AG04449 (cell line): ENCODE measurements at regions not wholly inside any gene's neighbourhood (a gene's known extent, or its start where the extent isn't known, plus 50 kb on each side); places are given as distances from the start of the nearest gene placed in this dataset.

Experiments used
- CTCF ChIA-PET: fragments of 350-600 bp; formaldehyde crosslinking; extraction: SDS; loops from one replicate; lab custom pipeline; 2021; ENCODE audit warnings: antibody characterized with exemption; lab: Yijun Ruan, JAX
- POLR2A ChIA-PET: fragments of 400-600, 350-600 bp; formaldehyde crosslinking; extraction: SDS; loops from one replicate; lab custom pipeline; 2020; ENCODE audit warnings: antibody characterized with exemption, inconsistent platforms; lab: Yijun Ruan, JAX
- DNase-seq: peaks from one replicate; pipeline ENCODE4 v3.0.0-alpha.2; 2010; ENCODE audit warnings: low read depth, low spot score
- H3K4me3 ChIP-seq: 2 replicates; pipeline ENCODE4 v1.5.1; 2011; ENCODE audit warnings: low read depth, mild to moderate bottlenecking, control low read depth, low read length
- TF ChIP-seq, protein P1 (sequence below): IDR thresholded peaks from one replicate; pipeline ENCODE4 v1.5.1; 2011; ENCODE audit warnings: mild to moderate bottlenecking, moderate library complexity, low read length, control low read depth, inconsistent platforms; ENCODE audit not compliant: insufficient read depth; ENCODE audit errors: missing control alignments

DNA sequence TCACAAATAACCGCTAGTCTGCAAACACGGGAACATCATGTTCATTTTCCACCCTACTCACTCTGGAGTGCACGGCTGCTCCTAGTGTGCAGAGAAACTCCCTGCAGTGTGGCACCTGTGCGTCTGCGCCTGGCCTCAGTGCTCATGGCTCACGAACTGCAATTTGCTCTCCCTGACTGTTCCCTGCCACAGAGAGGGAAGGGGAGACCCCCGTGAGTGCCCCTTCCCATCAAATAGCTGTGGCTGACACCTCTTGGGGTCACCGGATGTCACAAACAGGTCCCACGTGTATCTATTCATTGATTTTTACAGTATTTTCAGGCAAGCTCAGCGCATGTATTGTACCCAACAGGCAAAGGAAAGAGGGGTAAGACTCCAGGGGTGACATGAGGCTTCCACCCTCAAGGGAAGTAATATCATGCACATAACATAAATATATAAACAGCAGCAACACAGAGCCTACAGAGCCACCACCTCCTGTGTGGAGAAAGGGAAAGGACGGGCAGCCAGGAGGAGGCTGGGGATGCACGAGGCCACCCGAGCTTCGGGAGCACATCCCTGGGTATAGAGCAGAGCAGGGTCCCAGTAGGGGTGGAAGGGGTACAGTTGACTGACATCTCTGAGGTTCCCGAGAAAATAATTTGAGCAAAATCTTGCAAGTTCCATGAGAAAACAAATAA, 140.3 kb upstream of the SOX1 start:
- CTCF ChIA-PET = no interaction called here
- DNase-seq = no peak
- TF ChIP-seq, protein P1, sequence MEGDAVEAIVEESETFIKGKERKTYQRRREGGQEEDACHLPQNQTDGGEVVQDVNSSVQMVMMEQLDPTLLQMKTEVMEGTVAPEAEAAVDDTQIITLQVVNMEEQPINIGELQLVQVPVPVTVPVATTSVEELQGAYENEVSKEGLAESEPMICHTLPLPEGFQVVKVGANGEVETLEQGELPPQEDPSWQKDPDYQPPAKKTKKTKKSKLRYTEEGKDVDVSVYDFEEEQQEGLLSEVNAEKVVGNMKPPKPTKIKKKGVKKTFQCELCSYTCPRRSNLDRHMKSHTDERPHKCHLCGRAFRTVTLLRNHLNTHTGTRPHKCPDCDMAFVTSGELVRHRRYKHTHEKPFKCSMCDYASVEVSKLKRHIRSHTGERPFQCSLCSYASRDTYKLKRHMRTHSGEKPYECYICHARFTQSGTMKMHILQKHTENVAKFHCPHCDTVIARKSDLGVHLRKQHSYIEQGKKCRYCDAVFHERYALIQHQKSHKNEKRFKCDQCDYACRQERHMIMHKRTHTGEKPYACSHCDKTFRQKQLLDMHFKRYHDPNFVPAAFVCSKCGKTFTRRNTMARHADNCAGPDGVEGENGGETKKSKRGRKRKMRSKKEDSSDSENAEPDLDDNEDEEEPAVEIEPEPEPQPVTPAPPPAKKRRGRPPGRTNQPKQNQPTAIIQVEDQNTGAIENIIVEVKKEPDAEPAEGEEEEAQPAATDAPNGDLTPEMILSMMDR = no peak
- POLR2A ChIA-PET = no interaction called here
- no peak overlapping the region for H3K4me3 ChIP-seq

DNA sequence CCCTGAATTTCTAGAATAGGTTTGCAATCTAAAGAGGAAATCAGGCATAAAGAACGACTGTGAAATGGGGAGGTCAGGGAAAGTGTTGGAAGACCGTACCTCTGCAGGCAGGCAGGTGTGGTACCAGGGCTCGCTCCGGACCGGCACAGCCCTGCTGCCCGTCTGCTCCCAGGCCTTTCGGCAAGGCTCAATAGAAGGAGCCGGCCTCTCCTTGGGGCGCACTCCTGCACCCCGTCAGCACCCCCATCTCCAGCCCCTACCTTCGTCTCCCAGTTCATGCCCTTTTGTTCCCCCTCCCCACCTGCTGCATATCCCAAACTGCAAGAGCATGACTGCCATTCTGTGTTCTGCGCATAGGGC, 139.8 kb upstream of the SOX1 start:
- CTCF ChIA-PET = no interaction called here
- POLR2A ChIA-PET = no interaction called here
- no peak for DNase-seq
- TF ChIP-seq, protein P1 = no peak
- no peak overlapping the region for H3K4me3 ChIP-seq

DNA sequence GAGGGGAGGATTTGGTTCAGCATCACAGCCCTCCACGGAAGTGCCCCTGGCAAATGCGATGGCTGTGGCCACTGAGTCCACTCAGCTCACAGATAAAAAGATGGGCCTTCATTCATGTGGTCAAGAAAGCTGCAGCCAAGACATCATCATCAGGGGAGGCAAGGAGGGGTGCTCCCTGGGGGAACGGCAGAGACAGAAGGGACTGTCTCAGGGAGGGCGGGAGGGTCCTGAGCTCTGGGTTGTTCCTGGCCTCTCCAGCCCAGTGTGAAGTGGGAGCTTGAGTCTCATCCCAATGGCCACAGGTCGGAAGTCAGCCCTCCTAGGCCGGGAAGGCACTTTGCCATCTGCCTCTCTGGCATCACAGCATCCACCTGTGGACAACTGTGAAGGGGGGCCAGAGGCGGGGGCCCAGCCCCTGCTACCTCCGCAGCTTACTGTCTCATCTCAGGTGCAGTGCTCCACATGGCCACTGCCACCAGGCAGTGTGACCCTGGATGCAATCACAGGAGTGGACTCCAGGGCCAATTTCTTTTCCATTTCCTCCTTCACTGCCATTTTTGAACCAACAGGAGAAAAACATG, 137.8 kb upstream of the SOX1 start:
- no peak overlapping the region for H3K4me3 ChIP-seq
- CTCF ChIA-PET = no interaction called here
- no peak for DNase-seq
- TF ChIP-seq, protein P1 = no peak
- POLR2A ChIA-PET = no interaction called here

DNA sequence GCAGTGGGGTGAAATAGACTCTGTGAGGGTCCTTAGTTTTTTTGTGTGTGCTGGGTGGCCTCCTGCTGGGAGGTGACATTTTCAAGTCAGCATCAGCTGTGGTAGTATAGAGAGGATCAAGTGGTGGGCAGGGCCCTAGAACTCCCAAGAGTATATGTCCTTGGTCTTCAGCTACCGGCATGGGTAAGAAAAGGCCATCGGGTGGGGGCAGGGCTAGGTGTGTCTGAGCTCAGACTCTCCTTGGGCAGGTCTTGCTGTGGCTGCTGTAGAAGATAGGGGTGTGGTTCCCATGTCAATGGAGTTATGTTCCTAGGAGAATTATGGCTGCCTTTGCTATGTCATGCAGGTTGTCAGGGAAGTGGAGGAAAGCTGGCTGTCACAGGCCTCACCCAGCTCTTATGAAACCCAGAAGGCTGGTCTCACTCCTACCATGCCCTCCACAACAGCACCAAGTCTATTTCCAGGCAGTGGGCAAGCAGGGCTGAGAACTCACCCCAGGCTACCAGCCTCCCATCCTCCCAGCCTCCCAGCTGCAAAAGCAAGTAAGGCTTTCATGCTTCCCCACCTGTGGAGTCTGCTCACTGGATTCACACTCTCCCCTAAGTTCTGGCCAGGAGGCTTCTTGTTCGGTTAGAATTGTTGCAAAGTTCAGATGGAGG, 130.6 kb upstream of the SOX1 start:
- POLR2A ChIA-PET = no interaction called here
- CTCF ChIA-PET = no interaction called here

DNA sequence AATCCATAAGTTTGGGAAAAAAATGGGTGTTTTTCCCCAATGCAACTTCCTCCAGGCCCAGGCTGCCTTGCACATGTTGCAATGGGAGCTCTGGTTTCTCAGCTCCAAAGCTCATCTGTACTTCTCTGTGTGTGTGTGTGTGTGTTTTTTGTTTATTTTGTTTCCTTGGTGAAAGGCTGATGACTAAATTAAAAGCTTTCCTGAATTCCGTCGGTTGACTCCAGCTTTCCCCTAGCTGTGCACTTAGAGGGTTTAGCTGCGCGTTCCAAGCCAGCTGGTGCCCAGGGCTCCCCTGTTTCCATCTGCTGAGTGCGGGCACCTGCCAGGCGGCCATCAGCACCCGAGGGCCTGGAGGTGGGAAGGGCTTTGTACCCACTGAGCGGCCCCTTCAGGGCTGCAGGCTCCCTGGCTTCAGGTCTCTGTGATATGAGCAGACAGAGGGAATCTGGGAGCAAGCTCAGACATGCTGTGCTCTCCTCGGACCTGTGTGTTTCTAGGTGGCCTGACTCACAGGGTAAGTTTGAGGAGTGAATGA, 129.1 kb upstream of the SOX1 start:
- no peak overlapping the region for H3K4me3 ChIP-seq
- ChIA-PET CTCF (no interaction called here), POLR2A (no interaction called here)
- no peak for DNase-seq
- TF ChIP-seq, protein P1 = no peak

More for the DNA sequence above, 130.6 kb upstream of the SOX1 start:
- no peak overlapping the region for H3K4me3 ChIP-seq
- DNase-seq = no peak
- TF ChIP-seq, protein P1 = no peak

DNA sequence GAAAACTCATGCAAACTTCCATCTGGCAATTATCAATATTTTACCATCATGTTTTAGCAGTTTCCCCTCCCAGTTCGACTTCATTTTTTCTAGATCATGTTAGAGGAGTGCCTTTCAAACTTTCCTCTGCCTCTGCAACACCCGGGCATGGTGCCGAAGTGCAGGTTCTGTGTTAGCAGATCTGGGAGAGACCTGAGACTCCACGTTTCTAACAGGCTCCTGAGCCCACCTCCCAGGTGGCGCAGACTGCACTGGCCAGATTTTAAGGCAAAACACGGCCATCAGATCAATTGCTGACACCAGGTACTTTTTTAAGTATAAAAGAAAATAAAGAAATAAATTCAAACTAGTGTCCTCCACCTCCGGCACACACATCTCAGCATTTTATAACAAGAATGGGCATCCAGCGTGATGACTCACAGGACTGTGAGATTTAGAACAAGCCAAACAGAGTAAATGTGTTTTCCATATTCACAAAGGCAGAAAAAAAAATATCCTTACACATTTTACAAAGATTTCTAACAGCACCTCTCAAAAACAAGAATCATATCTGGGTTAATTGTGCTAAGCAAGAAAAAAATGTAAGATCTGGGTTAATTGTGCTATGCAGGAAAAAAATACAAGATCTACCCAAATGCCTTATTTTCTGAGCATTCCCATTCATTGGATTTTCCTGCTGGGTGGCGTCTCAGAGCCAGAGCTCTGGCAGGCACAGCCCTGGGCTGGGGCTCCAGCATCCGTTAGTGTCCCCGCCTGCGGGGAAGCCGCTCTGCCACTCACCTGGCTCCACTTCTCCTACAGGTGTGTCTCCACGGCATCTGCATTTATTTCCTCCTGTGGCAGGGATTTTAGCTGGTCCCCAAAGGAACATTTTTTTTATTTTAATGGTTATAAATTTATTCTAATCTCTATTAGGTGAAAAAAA, 127.9 kb upstream of the SOX1 start:
- TF ChIP-seq, protein P1 = no peak
- no peak overlapping the region for H3K4me3 ChIP-seq
- CTCF ChIA-PET = no interaction called here
- DNase-seq = no peak
- POLR2A ChIA-PET = no interaction called here
